DND-41 (cell line): ENCODE measurements at regions not wholly inside any gene's neighbourhood (a gene's known extent, or its start where the extent isn't known, plus 50 kb on each side); places are given as distances from the start of the nearest gene placed in this dataset.

Experiments
- EZH2 ChIP-seq: IDR thresholded peaks from 3 replicates; pipeline ENCODE4 v1.6.1; 2012; ENCODE audit warnings: borderline replicate concordance, low read depth, mild to moderate bottlenecking, moderate library complexity, low read length, inconsistent platforms; ENCODE audit not compliant: severe bottlenecking
- TF ChIP-seq, protein P1 (sequence below): IDR thresholded peaks from 2 replicates; pipeline ENCODE4 v1.5.1; 2012; ENCODE audit warnings: borderline replicate concordance, low read length, moderate library complexity, mild to moderate bottlenecking; ENCODE audit not compliant: poor library complexity, severe bottlenecking; ENCODE audit errors: extremely low read depth

DNA sequence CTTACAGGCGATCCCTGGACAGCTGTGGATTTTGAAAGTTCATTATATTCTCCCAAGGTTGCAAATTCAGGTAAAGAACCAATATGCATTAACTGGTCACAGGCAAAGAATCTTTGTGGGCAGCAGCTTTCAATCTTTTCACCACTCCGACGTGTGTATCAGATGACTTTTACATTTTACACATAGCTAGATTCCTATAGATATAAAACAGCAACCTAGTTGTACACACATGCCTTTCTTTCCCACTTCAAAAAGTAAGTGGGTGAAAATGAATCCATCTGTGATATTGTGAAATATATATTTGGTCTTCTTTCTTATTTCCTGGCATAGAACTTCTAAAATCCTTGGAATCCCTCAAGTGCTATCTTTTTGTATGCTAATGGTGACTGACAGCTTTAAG lies 72.5 kb downstream of the SCG2 start:
- TF ChIP-seq, protein P1, sequence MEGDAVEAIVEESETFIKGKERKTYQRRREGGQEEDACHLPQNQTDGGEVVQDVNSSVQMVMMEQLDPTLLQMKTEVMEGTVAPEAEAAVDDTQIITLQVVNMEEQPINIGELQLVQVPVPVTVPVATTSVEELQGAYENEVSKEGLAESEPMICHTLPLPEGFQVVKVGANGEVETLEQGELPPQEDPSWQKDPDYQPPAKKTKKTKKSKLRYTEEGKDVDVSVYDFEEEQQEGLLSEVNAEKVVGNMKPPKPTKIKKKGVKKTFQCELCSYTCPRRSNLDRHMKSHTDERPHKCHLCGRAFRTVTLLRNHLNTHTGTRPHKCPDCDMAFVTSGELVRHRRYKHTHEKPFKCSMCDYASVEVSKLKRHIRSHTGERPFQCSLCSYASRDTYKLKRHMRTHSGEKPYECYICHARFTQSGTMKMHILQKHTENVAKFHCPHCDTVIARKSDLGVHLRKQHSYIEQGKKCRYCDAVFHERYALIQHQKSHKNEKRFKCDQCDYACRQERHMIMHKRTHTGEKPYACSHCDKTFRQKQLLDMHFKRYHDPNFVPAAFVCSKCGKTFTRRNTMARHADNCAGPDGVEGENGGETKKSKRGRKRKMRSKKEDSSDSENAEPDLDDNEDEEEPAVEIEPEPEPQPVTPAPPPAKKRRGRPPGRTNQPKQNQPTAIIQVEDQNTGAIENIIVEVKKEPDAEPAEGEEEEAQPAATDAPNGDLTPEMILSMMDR, result no peak
- TF ChIP-seq EZH2, result no peak
